ENCODE measurements at regions not wholly inside any gene's neighbourhood (a gene's known extent, or its start where the extent isn't known, plus 50 kb on each side); places are given as distances from the start of the nearest gene placed in this dataset.

GRCh38 chr7:82676777-82677463 is 233.3 kb upstream of the CACNA2D1 start:
- TF ChIP-seq CTCF (IDR thresholded peaks at IDR 0.05), result no peak
- no peak for TF ChIP-seq POLR2AphosphoS5 (IDR thresholded peaks at IDR 0.05; ENCODE audit: low read depth, low read length)
- no peak for TF ChIP-seq REST (IDR thresholded peaks at IDR 0.05; ENCODE audit: insufficient read depth in 1 of 2, low read depth in 2 of 2, low read length in 1 of 2)
